Stimulated activated naive CD4-positive, alpha-beta T cell (primary cell): ENCODE measurements at regions not wholly inside any gene's neighbourhood (a gene's known extent, or its start where the extent isn't known, plus 50 kb on each side); places are given as distances from the start of the nearest gene placed in this dataset.
"Not testable (repeated sequence)": the region's sequence is repeated elsewhere in the genome, so short reads cannot be mapped to it uniquely, and the experiment has no call there.

Experiments
- DNase-seq, 6 experiments: peaks; one replicate each; lab custom pipeline; 2025; lab: John Stamatoyannopoulos, UW

- not testable (repeated sequence) for DNase-seq
Measured at GRCh38 chr5:34296759-34297158, 253.7 kb upstream of the C1QTNF3 start.

- DNase-seq, result not testable (repeated sequence)
Measured at GRCh38 chr5:34329201-34329600, 286.2 kb upstream of the C1QTNF3 start.

GRCh38 chr5:34329611-34330108, 286.6 kb upstream of the C1QTNF3 start:
- not testable (repeated sequence) for DNase-seq

GRCh38 chr5:34331928-34332454, 289.0 kb upstream of the C1QTNF3 start:
- not testable (repeated sequence) for DNase-seq

GRCh38 chr5:34339408-34340001, 296.5 kb upstream of the C1QTNF3 start:
- not testable (repeated sequence) for DNase-seq

GRCh38 chr5:34354440-34354839, 301.7 kb upstream of the RAI14 start:
- not testable (repeated sequence) for DNase-seq

- DNase-seq, result not testable (repeated sequence)
Measured at GRCh38 chr5:34371417-34371816, 284.7 kb upstream of the RAI14 start.

- not testable (repeated sequence) for DNase-seq
Measured at GRCh38 chr5:34371817-34372216, 284.3 kb upstream of the RAI14 start.

GRCh38 chr5:34372739-34373138, 283.4 kb upstream of the RAI14 start:
- DNase-seq, result not testable (repeated sequence)

GRCh38 chr5:34377651-34378050, 278.5 kb upstream of the RAI14 start:
- DNase-seq, result not testable (repeated sequence)

- DNase-seq, result not testable (repeated sequence)
Measured at GRCh38 chr5:34378498-34378897, 277.6 kb upstream of the RAI14 start.

GRCh38 chr5:34388754-34389153, 267.4 kb upstream of the RAI14 start:
- not testable (repeated sequence) for DNase-seq

GRCh38 chr5:34409373-34409772, 246.8 kb upstream of the RAI14 start:
- DNase-seq, result no peak

GRCh38 chr5:34410411-34411139, 245.6 kb upstream of the RAI14 start:
- DNase-seq, result no peak

GRCh38 chr5:34411470-34412346, 244.4 kb upstream of the RAI14 start:
- DNase-seq, result no peak

GRCh38 chr5:34412736-34413135, 243.4 kb upstream of the RAI14 start:
- no peak for DNase-seq

- DNase-seq, result no peak
Measured at GRCh38 chr5:34415559-34416198, 240.4 kb upstream of the RAI14 start.

GRCh38 chr5:34416501-34417008, 239.6 kb upstream of the RAI14 start:
- DNase-seq, result no peak

- DNase-seq, result not testable (repeated sequence)
Measured at GRCh38 chr5:34420191-34420590, 235.9 kb upstream of the RAI14 start.

GRCh38 chr5:34436761-34437501, 219.2 kb upstream of the RAI14 start:
- DNase-seq, result no peak

- DNase-seq, result no peak
Measured at GRCh38 chr5:34439601-34440000, 216.5 kb upstream of the RAI14 start.
